CD4-positive, alpha-beta T cell treated with Interleukin-10 for 1 hour (primary cell): ENCODE measurements at regions not wholly inside any gene's neighbourhood (a gene's known extent, or its start where the extent isn't known, plus 50 kb on each side); places are given as distances from the start of the nearest gene placed in this dataset.
"Not testable (repeated sequence)": the region's sequence is repeated elsewhere in the genome, so short reads cannot be mapped to it uniquely, and the experiment has no call there.

ENCODE experiments used
- DNase-seq: peaks from one replicate; pipeline ENCODE4 v3.0.0-alpha.2; 2020

- DNase-seq = no peak
Measured at GRCh38 chr4:115529126-115529525, 415.7 kb upstream of the NDST4 start.

- DNase-seq = not testable (repeated sequence)
Measured at GRCh38 chr4:115519476-115519875, 406.1 kb upstream of the NDST4 start.

DNA sequence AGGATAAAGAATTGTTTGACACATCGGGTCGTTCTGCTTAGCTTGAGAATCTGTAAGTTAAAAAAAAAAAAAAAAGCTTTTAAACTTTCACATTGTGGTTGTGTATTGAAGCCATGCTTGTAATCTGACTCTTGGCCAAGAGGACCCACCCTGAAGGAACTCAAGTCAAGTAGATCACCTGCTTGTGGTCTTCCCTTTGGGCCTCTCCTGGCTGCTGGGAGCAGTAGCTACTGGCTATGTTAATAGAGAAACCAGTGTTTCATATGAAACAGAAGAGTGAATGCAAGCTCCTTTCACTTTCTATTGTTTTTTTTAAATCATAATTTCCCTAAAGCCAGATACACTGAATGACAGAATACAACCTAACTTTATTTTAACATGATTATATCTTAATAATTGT is 402.4 kb upstream of the NDST4 start:
- DNase-seq = no peak

- no peak for DNase-seq
Measured at GRCh38 chr4:115515366-115515765, 401.9 kb upstream of the NDST4 start.

- DNase-seq = no peak
Measured at GRCh38 chr4:115514675-115515074, 401.3 kb upstream of the NDST4 start.

GRCh38 chr4:115505326-115505725 is 391.9 kb upstream of the NDST4 start:
- no peak for DNase-seq

DNA sequence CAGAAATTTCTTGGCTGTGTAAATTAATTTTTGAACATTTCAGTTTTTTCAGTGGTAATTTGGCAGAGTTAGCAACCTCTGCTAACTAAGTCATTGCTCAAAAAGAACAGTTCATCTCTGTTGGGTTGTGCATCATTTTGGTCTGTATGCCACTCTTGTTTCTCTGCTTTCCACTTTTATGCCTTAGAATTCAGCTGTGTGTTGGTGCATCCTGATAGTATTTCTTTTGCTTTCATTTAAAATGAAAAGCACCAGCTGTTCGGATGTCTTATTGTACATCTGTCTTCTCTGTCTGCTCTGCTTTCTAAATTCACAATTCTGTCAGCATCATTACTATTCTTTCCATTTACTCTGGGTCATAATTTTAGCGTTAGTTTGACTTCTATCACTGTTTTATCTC is 388.2 kb upstream of the NDST4 start:
- no peak for DNase-seq

- not testable (repeated sequence) for DNase-seq
Measured at GRCh38 chr4:115493770-115494169, 380.4 kb upstream of the NDST4 start.

- no peak for DNase-seq
Measured at GRCh38 chr4:115491686-115492085, 378.3 kb upstream of the NDST4 start.

GRCh38 chr4:115489279-115489678 is 375.9 kb upstream of the NDST4 start:
- DNase-seq = no peak

GRCh38 chr4:115485402-115485801 is 372.0 kb upstream of the NDST4 start:
- DNase-seq = no peak

DNA sequence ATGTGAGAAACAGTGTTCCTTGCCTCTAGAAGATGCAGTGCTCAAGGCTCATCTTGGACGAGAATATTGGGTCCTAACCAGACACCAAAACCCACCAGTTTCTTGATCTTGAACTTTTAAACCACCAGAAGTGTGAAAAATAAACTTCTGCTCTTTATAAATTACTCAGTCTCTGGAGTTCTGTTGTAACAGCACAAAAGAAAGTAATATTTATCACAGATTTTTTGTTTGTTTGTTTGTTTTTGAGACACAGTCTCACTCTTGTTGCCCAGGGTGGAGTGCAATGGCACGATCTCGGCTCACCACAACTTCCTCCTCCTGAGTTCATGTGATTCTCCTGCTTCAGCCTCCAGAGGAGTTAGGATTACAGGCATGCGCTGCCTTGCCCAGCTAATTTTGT is 371.1 kb upstream of the NDST4 start:
- no peak for DNase-seq

- DNase-seq = no peak
Measured at GRCh38 chr4:115470763-115471162, 357.3 kb upstream of the NDST4 start.

DNA sequence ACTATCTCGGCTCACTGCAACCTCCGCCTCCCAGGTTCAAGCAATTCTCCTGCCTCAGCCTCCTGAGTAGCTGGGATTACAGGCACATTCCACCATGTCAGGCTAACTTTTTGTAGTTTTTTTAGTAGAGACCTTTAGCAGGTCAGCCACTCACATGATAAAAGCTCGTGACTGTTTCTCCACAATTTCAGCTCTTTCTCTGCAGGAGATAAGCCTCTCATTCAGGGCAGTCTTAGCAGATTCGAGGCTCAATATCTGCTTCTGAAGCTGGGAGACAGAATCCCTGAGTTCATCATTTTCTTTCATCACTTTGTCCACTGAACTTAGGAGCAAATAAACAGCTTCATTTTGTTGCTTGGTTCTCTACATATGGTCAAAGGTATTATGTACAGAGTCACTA is 345.9 kb upstream of the NDST4 start:
- not testable (repeated sequence) for DNase-seq

GRCh38 chr4:115456231-115456630 is 342.8 kb upstream of the NDST4 start:
- no peak for DNase-seq

DNA sequence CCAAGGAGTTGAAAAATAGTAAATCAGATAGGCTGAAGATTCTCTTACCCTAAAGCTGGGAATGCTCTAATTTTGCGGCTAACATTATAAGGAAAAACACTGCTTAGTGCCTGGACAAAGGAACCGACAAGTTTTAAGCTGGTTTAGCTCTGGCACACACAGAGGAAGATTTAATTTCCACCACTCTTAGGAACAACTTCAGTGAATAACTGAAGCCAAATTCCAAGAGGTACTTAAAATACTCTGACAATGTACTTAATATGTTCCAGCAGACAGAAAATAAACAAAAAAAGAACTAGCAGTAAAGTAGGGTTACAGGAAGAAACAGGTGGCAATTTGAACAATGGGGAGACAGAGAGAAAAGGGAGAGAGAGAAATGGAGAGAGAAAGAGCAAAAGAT is 340.8 kb upstream of the NDST4 start:
- no peak for DNase-seq

DNA sequence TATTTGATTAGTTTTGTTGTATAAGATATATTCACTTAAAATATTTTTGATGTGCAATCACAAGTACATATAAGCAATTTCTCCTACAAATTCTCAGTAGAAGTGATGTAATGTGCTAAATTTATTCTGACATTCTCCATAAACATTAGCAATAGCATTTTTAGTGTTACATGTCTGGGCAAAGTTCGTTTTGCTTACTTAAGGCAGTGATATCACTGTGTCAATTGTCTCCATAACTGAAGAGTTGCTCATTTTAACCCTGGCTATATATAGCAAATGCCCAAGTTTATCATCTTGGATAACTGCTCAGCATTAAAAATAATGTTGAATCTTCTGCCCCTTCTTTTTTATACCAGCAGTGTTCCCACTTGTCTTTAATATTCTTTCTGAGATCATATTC is 340.0 kb upstream of the NDST4 start:
- no peak for DNase-seq

DNA sequence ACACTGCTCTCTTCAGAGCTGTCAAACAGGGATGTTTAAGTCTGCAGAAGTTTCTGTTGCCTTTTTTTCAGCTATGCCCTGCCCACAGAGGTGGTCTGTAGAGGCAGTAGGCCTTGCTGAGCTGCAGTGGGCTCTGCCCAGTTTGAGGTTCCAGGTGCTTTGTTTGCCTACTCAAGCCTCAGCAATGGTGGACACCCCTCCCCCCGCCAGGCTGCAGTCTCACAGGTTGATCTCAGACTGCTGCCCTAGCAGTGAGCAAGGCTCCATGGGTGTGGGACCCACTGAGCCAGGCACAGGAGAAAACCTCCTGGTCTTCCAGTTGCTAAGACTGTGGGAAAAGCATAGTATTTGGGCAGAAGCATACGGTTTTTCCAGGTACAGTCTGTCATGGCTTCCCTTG is 338.8 kb upstream of the NDST4 start:
- not testable (repeated sequence) for DNase-seq

DNA sequence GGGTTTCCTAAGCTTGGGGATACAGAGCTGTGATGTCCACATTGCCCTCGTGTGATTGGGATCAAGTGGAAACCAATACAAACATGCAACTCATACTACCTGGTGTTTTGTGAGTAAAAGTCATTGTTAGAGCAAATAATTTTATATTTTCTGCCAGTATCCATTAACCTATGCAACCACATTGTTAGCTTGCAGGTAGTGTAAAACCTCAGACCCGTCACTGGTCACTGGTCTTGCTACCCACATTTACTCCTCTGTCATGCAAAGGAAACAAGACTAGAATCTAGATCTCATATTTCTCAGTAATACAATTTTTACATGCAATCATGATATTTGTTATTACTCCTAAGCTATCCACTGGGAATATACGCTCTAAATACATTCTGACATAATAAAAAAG is 324.3 kb upstream of the NDST4 start:
- DNase-seq = no peak

DNA sequence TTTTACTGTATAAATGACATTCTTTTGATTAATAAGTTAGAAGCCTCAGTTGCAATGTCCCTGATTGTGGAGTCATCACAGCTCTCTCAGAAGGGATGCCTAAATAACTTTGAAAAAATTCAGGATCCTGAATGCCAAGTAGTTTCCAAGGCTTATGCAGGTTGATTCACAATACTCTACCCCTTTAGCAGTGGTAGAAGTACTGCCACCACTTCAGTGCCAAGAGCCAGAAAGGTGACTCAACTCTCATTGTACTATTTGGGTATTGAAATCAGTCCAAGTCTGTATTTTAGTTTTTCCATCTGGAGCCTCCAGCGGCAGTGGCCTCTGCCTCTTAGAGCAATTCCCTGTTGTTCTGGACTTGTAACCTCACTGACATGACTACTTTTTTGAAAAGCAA is 320.1 kb upstream of the NDST4 start:
- no peak for DNase-seq

- DNase-seq = no peak
Measured at GRCh38 chr4:115430024-115430423, 316.6 kb upstream of the NDST4 start.

DNA sequence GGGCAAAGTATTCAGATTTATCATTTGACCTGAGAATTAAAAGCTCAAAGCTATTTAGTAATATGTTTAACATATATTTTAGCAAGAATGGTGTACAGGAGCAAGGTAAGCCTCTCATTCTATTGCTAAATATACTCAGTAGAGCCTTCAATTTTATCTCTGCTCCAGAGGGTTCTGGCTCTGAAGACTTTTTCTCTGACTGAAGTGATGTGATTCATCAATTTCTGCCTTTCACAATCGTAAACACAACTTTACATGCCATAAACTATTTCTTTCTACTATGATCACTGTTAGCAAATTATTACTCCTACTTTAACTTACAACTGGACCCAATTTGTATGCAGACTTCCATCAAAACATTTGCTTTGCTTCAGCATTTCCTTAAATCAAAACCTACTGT is 315.0 kb upstream of the NDST4 start:
- no peak for DNase-seq

- no peak for DNase-seq
Measured at GRCh38 chr4:115424852-115425251, 311.4 kb upstream of the NDST4 start.

DNA sequence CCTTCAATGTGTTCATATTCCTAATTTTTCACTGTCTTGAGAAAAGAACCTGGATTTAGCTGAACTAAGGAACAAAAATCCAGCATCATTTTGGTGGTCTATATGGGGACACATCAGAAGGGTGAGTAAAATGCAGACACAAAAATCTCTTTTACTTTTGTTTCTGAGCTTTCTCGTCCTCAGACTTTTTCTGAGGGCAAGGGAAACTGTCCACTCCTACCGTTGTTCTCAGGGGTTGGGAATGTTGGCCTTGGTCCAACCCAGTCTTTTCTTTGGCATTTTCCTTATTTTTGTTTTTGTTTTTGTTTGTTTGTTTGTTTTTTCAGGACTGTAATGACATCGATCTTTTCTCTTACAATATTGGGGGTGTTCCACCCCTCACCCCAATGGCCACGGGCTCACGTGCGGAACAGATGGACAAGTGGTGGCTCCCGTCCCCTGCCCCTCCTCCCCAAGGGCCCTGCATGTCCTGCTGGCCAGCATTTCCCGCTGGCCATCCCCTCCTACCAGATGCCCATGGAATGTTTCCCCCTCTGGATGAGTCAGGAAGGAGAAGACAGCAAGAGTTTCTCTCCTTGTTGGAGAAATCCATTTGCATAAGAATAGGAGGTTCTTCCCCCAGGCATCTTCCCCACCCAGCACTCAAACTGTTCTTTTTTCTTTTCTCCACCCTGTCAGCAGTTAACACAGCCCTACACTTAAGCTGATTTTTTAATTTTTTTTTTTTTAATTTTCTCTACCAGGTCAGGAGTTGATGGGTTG is 305.4 kb upstream of the NDST4 start:
- DNase-seq = no peak

- DNase-seq = no peak
Measured at GRCh38 chr4:115396034-115396433, 282.6 kb upstream of the NDST4 start.
